NCI-H2107 treated with DMSO at 0.1 percent for 48 hours (cell line): ENCODE measurements at regions not wholly inside any gene's neighbourhood (a gene's known extent, or its start where the extent isn't known, plus 50 kb on each side); places are given as distances from the start of the nearest gene placed in this dataset.

ENCODE experiments used
- DNase-seq: peaks from one replicate; lab custom pipeline; 2025; ENCODE audit not compliant: unreplicated experiment; lab: John Stamatoyannopoulos, UW

GRCh38 chr12:60290532-60290931 lies 694.7 kb downstream of the SLC16A7 start:
- DNase-seq, result no peak

GRCh38 chr12:60308366-60308991 lies 712.6 kb downstream of the SLC16A7 start:
- no peak for DNase-seq

GRCh38 chr12:60311940-60312339 lies 716.1 kb downstream of the SLC16A7 start:
- no peak for DNase-seq

- DNase-seq, result no peak
Measured at GRCh38 chr12:60317361-60317760, 721.5 kb downstream of the SLC16A7 start.

- no peak for DNase-seq
Measured at GRCh38 chr12:60324746-60325145, 728.9 kb downstream of the SLC16A7 start.

- DNase-seq, result no peak
Measured at GRCh38 chr12:60333461-60333860, 737.6 kb downstream of the SLC16A7 start.

GRCh38 chr12:60335745-60336144 lies 739.9 kb downstream of the SLC16A7 start:
- no peak for DNase-seq

- DNase-seq, result no peak
Measured at GRCh38 chr12:60337839-60338549, 742.2 kb downstream of the SLC16A7 start.

GRCh38 chr12:60345442-60345841 lies 749.6 kb downstream of the SLC16A7 start:
- no peak for DNase-seq

- no peak for DNase-seq
Measured at GRCh38 chr12:60349232-60349978, 753.6 kb downstream of the SLC16A7 start.

GRCh38 chr12:60387356-60387755 lies 791.5 kb downstream of the SLC16A7 start:
- DNase-seq, result no peak

- no peak for DNase-seq
Measured at GRCh38 chr12:60391051-60391450, 795.2 kb downstream of the SLC16A7 start.

GRCh38 chr12:60391791-60392190 lies 796.0 kb downstream of the SLC16A7 start:
- DNase-seq, result no peak

GRCh38 chr12:60393093-60393492 lies 797.3 kb downstream of the SLC16A7 start:
- no peak for DNase-seq

- no peak for DNase-seq
Measured at GRCh38 chr12:60394665-60395064, 798.8 kb downstream of the SLC16A7 start.

GRCh38 chr12:60398547-60398946 lies 802.7 kb downstream of the SLC16A7 start:
- DNase-seq, result no peak

- DNase-seq, result no peak
Measured at GRCh38 chr12:60399064-60399463, 803.2 kb downstream of the SLC16A7 start.

GRCh38 chr12:60402996-60403395 lies 807.2 kb downstream of the SLC16A7 start:
- no peak for DNase-seq

- no peak for DNase-seq
Measured at GRCh38 chr12:60415351-60415750, 819.5 kb downstream of the SLC16A7 start.

GRCh38 chr12:60419986-60420385 lies 824.2 kb downstream of the SLC16A7 start:
- DNase-seq, result no peak

- no peak for DNase-seq
Measured at GRCh38 chr12:60421741-60422140, 825.9 kb downstream of the SLC16A7 start.

GRCh38 chr12:60437297-60437696 lies 841.5 kb downstream of the SLC16A7 start:
- DNase-seq, result no peak
